HepG2 (cell line): ENCODE measurements at regions not wholly inside any gene's neighbourhood (a gene's known extent, or its start where the extent isn't known, plus 50 kb on each side); places are given as distances from the start of the nearest gene placed in this dataset.

ENCODE experiments used
- ATAC-seq: fragments of 200-7000 bp; cut with Tn5 transposase; 3 replicates; pipeline ENCODE4 v1.9.1; 2020; ENCODE audit warnings: mild to moderate bottlenecking, moderate library complexity
- BruUV-seq: library from RNA; stranded (reverse); fragments of 400-500 nt; replicated peaks from 2 replicates; lab custom pipeline; 2021; lab: Mats Ljungman, UMichigan
- CTCF ChIA-PET: fragments of 300-600 bp; formaldehyde crosslinking; extraction: SDS; loops from one replicate; lab custom pipeline; 2021; ENCODE audit warnings: low total read pairs, inconsistent platforms, low intra/inter-chr PET ratio; lab: Yijun Ruan, JAX
- POLR2A ChIA-PET: fragments of 350-600 bp; sonication (Branson Sonifier 250); formaldehyde crosslinking; loops from one replicate; lab custom pipeline; 2020; ENCODE audit warnings: antibody characterized with exemption, inconsistent platforms; lab: Yijun Ruan, JAX
- DNase-seq: peaks from one replicate; pipeline ENCODE4 v3.0.0-alpha.2; 2015; ENCODE audit warnings: low spot score
- FAIRE-seq: peaks from 3 replicates; lab custom pipeline; 2011; peaks lifted over from hg19 to GRCh38; lab: Jason Lieb, UNC
- H2AFZ ChIP-seq: one replicate; pipeline ENCODE4 v1.6.1; 2011; ENCODE audit warnings: low read length, inconsistent platforms
- H3K27ac ChIP-seq: fragments of 300-600 bp; 3 replicates; pipeline ENCODE4 v1.8.0; 2011; ENCODE audit warnings: mixed run types, mild to moderate bottlenecking, mixed read lengths, low read length, inconsistent platforms; ENCODE audit not compliant: insufficient read depth; ENCODE audit errors: extremely low read length
- H3K27me3 ChIP-seq, 2 experiments: fragments of 200-600 bp in 1 of 2; 2 replicates in 1 of 2; 3 replicates in 1 of 2; pipeline versions ENCODE4 v1.6.0 to v1.8.0; 2011; ENCODE audit warnings: low read length in 2 of 2, mild to moderate bottlenecking in 2 of 2, moderate library complexity in 2 of 2, inconsistent platforms in 1 of 2; ENCODE audit not compliant: insufficient read depth in 2 of 2, control insufficient read depth in 1 of 2
- H3K36me3 ChIP-seq, 2 experiments: fragments of 200-600 bp in 1 of 2; replicated peaks in 1 of 2; 2 replicates in 1 of 2; 3 replicates in 1 of 2; pipeline versions ENCODE4 v1.5.1 to v1.8.0; 2011; ENCODE audit warnings: low read length in 2 of 2, inconsistent platforms in 1 of 2; ENCODE audit not compliant: insufficient read depth in 2 of 2, control insufficient read depth in 1 of 2
- H3K4me1 ChIP-seq: 2 replicates; pipeline ENCODE4 v1.5.1; 2012; ENCODE audit warnings: low read length, inconsistent platforms; ENCODE audit not compliant: insufficient read depth
- H3K4me2 ChIP-seq: 2 replicates; pipeline ENCODE4 v1.6.0; 2011; ENCODE audit warnings: low read depth, low read length, inconsistent platforms
- H3K4me3 ChIP-seq, 3 experiments: fragments of 200-600 bp in 1 of 3; sonication (generic), shearing (Covaris generic) in 1 of 3; replicated peaks in 1 of 3; 2 replicates each; pipeline ENCODE4 v1.5.1; 2011 to 2016; ENCODE audit warnings: low read length in 3 of 3, inconsistent platforms in 2 of 3, low read depth in 2 of 3, mild to moderate bottlenecking in 2 of 3, control low read depth in 1 of 3, mixed read lengths in 1 of 3; ENCODE audit not compliant: insufficient read depth in 1 of 3
- H3K79me2 ChIP-seq: one replicate; pipeline ENCODE4 v1.6.1; 2011; ENCODE audit warnings: low read length, inconsistent platforms; ENCODE audit not compliant: insufficient read depth
- H3K9ac ChIP-seq: 2 replicates; pipeline ENCODE4 v1.6.0; 2011; ENCODE audit warnings: mild to moderate bottlenecking, low read depth, low read length, inconsistent platforms; ENCODE audit not compliant: insufficient read depth
- H3K9me3 ChIP-seq: 2 replicates; pipeline ENCODE4 v1.5.1; 2012; ENCODE audit warnings: mild to moderate bottlenecking, low read length
- H4K20me1 ChIP-seq: 2 replicates; pipeline ENCODE4 v1.6.0; 2011; ENCODE audit warnings: inconsistent platforms, mild to moderate bottlenecking, low read length, moderate library complexity; ENCODE audit not compliant: insufficient read depth
- CBX5 ChIP-seq: sonication (generic); formaldehyde crosslinking; IDR thresholded peaks from 2 replicates; pipeline ENCODE4 v1.4.0; 2020; ENCODE audit warnings: missing genetic modification reagents, borderline replicate concordance
- GFI1 ChIP-seq: sonication (generic); formaldehyde crosslinking; IDR thresholded peaks from 2 replicates; pipeline ENCODE4 v1.5.0; 2020; ENCODE audit warnings: missing genetic modification reagents, mild to moderate bottlenecking, borderline replicate concordance
- NFKBIZ ChIP-seq: IDR thresholded peaks from 2 replicates; pipeline ENCODE4 v1.6.1; 2018; ENCODE audit warnings: missing genetic modification reagents, missing compliant biosample characterization
- NFRKB ChIP-seq: fragments of 450-650 bp; IDR thresholded peaks from 2 replicates; pipeline ENCODE4 v1.6.1; 2017
- NONO ChIP-seq, 2 experiments: fragments of 450-650 bp in 1 of 2; sonication (generic) in 1 of 2; formaldehyde crosslinking in 1 of 2; IDR thresholded peaks in 1 of 2; conservative IDR thresholded peaks in 1 of 2; 2 replicates each; pipeline versions ENCODE4 v1.6.1 to v1.8.0; 2017 to 2022; ENCODE audit warnings: mild to moderate bottlenecking in 1 of 2, missing genetic modification reagents in 1 of 2, moderate library complexity in 1 of 2
- PRPF4 ChIP-seq: fragments of 200-400 bp; formaldehyde crosslinking; IDR thresholded peaks from 2 replicates; pipeline ENCODE4 v1.6.1; 2016; ENCODE audit warnings: low read length, low read depth; ENCODE audit not compliant: poor library complexity, severe bottlenecking
- RBFOX2 ChIP-seq: fragments of 200-400 bp; formaldehyde crosslinking; IDR thresholded peaks from 2 replicates; pipeline ENCODE4 v1.6.1; 2017; ENCODE audit warnings: low read depth, mild to moderate bottlenecking, low read length
- ZNF138 ChIP-seq: sonication (generic); formaldehyde crosslinking; IDR thresholded peaks from 2 replicates; pipeline ENCODE4 v1.5.0; 2020; ENCODE audit warnings: mild to moderate bottlenecking, low read depth, missing genetic modification reagents
- ZNF263 ChIP-seq: sonication (generic); formaldehyde crosslinking; IDR thresholded peaks from 2 replicates; pipeline ENCODE4 v1.4.0; 2020; ENCODE audit warnings: missing genetic modification reagents
- ZNF335 ChIP-seq: sonication (generic); formaldehyde crosslinking; IDR thresholded peaks from 2 replicates; pipeline ENCODE4 v1.4.0; 2020; ENCODE audit warnings: missing genetic modification reagents
- ZNF598 ChIP-seq: sonication (generic); formaldehyde crosslinking; IDR thresholded peaks from 2 replicates; pipeline ENCODE4 v1.5.1; 2020; ENCODE audit warnings: mild to moderate bottlenecking, missing genetic modification reagents, borderline replicate concordance
- ZSCAN21 ChIP-seq: sonication (generic); formaldehyde crosslinking; IDR thresholded peaks from 2 replicates; pipeline ENCODE4 v1.8.0; 2022; ENCODE audit warnings: mild to moderate bottlenecking, missing genetic modification reagents, moderate library complexity, borderline replicate concordance
- WGBS: methylation state at CpG from one replicate; pipeline ENCODE4 v1.1.6; 2017; ENCODE audit warnings: low lambda C conversion rate; 5-methylcytosine and 5-hydroxymethylcytosine counted together
- in situ Hi-C: cut with HindIII; loops from 2 replicates; pipeline ENCODE4 v1.10.0; 2017; ENCODE audit warnings: low pct_unique_long_range_greater_than_20kb; ENCODE audit not compliant: extremely low pct_ligation_motif_present
- intact Hi-C: fragments of 100-400 bp; cut with micrococcal nuclease; formaldehyde crosslinking; loops from one replicate; pipeline ENCODE4 v1.10.0; 2022; ENCODE audit not compliant: unreplicated experiment
- TF ChIP-seq, protein P1 (sequence below): sonication (generic); formaldehyde crosslinking; IDR thresholded peaks from 2 replicates; pipeline ENCODE4 v1.4.0; 2020; ENCODE audit warnings: missing genetic modification reagents
- TF ChIP-seq, protein P2 (sequence below): sonication (generic); formaldehyde crosslinking; IDR thresholded peaks from 2 replicates; pipeline ENCODE4 v1.8.1; 2023; ENCODE audit warnings: mild to moderate bottlenecking, missing genetic modification reagents
- TF ChIP-seq, protein P3 (sequence below): sonication (generic); formaldehyde crosslinking; IDR thresholded peaks from 2 replicates; pipeline ENCODE4 v1.5.0; 2020; ENCODE audit warnings: missing genetic modification reagents, mild to moderate bottlenecking, borderline replicate concordance
- TF ChIP-seq, protein P4 (sequence below): sonication (generic); formaldehyde crosslinking; conservative IDR thresholded peaks from 2 replicates; pipeline ENCODE4 v1.8.0; 2022; ENCODE audit warnings: mild to moderate bottlenecking, moderate library complexity, missing genetic modification reagents
- TF ChIP-seq, protein P5 (sequence below): sonication (generic); formaldehyde crosslinking; IDR thresholded peaks from 2 replicates; pipeline ENCODE4 v1.5.0; 2020; ENCODE audit warnings: mild to moderate bottlenecking, missing genetic modification reagents

DNA sequence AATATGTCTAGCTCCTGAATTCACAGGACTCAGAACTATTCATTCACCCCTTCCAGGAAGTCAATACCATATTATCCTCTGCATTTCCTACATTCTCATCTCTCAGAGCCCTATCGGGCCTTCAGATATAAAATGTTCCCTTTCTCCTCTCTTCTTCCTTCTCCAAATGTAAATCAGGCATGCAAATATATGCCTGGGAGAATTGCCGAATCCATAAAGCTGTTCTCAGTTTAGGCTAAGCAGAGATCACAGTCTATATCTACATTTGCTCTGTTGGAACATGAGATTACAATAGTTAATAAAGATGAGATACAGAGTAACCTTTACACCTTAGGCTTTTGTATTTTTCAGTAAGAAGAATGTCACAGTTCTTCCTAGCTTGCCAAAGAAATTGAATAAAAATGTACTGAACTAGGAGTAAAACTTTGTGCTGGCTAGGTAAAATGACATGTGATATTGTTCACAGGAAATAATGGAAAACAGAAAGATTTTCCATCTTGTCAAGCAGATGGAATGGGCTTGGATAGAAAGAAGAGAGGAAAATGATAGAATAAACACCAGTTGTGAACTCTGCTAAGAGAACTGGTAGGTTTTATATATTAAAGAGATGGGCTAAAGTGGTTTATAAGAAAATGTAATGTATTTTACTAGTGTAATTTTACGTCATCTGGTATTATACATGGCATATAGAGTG, 161.5 kb downstream of the NRIP1 start:
- intact Hi-C loops (no loop called here), in situ Hi-C loops (no loop called here)
- H3K4me3 ChIP-seq, result no peak overlapping the region
- ChIA-PET POLR2A (no interaction called here), CTCF (no interaction called here)
- TF ChIP-seq NFRKB, result no peak
- TF ChIP-seq ZNF138 (CRISPR knock-in tag), result no peak
- TF ChIP-seq CBX5 (CRISPR knock-in tag), result no peak
- TF ChIP-seq, protein P1, sequence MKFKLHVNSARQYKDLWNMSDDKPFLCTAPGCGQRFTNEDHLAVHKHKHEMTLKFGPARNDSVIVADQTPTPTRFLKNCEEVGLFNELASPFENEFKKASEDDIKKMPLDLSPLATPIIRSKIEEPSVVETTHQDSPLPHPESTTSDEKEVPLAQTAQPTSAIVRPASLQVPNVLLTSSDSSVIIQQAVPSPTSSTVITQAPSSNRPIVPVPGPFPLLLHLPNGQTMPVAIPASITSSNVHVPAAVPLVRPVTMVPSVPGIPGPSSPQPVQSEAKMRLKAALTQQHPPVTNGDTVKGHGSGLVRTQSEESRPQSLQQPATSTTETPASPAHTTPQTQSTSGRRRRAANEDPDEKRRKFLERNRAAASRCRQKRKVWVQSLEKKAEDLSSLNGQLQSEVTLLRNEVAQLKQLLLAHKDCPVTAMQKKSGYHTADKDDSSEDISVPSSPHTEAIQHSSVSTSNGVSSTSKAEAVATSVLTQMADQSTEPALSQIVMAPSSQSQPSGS (CRISPR knock-in tag), result no peak
- TF ChIP-seq, protein P2, sequence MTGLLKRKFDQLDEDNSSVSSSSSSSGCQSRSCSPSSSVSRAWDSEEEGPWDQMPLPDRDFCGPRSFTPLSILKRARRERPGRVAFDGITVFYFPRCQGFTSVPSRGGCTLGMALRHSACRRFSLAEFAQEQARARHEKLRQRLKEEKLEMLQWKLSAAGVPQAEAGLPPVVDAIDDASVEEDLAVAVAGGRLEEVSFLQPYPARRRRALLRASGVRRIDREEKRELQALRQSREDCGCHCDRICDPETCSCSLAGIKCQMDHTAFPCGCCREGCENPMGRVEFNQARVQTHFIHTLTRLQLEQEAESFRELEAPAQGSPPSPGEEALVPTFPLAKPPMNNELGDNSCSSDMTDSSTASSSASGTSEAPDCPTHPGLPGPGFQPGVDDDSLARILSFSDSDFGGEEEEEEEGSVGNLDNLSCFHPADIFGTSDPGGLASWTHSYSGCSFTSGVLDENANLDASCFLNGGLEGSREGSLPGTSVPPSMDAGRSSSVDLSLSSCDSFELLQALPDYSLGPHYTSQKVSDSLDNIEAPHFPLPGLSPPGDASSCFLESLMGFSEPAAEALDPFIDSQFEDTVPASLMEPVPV, result no peak
- TF ChIP-seq ZNF335 (CRISPR knock-in tag), result no peak
- no peak for TF ChIP-seq NFKBIZ (CRISPR knock-in tag)
- TF ChIP-seq, protein P3, sequence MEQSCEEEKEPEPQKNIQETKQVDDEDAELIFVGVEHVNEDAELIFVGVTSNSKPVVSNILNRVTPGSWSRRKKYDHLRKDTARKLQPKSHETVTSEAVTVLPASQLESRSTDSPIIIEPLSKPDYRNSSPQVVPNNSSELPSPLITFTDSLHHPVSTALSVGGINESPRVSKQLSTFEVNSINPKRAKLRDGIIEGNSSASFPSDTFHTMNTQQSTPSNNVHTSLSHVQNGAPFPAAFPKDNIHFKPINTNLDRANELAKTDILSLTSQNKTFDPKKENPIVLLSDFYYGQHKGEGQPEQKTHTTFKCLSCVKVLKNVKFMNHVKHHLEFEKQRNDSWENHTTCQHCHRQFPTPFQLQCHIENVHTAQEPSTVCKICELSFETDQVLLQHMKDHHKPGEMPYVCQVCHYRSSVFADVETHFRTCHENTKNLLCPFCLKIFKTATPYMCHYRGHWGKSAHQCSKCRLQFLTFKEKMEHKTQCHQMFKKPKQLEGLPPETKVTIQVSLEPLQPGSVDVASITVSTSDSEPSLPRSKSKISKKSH (CRISPR knock-in tag), result no peak
- TF ChIP-seq ZSCAN21 (CRISPR knock-in tag), result no peak
- TF ChIP-seq ZNF598 (CRISPR knock-in tag), result no peak
- TF ChIP-seq NONO (IDR thresholded peaks at IDR 0.05), result no peak
- no peak for TF ChIP-seq NONO (CRISPR knock-in tag; conservative IDR thresholded peaks at IDR 0.05)
- no peak for TF ChIP-seq ZNF263 (CRISPR knock-in tag)
- TF ChIP-seq, protein P4, sequence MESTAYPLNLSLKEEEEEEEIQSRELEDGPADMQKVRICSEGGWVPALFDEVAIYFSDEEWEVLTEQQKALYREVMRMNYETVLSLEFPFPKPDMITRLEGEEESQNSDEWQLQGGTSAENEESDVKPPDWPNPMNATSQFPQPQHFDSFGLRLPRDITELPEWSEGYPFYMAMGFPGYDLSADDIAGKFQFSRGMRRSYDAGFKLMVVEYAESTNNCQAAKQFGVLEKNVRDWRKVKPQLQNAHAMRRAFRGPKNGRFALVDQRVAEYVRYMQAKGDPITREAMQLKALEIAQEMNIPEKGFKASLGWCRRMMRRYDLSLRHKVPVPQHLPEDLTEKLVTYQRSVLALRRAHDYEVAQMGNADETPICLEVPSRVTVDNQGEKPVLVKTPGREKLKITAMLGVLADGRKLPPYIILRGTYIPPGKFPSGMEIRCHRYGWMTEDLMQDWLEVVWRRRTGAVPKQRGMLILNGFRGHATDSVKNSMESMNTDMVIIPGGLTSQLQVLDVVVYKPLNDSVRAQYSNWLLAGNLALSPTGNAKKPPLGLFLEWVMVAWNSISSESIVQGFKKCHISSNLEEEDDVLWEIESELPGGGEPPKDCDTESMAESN (CRISPR knock-in tag), result no peak
- no peak for TF ChIP-seq RBFOX2
- no peak for TF ChIP-seq GFI1 (CRISPR knock-in tag)
- no peak for TF ChIP-seq PRPF4
- TF ChIP-seq, protein P5, sequence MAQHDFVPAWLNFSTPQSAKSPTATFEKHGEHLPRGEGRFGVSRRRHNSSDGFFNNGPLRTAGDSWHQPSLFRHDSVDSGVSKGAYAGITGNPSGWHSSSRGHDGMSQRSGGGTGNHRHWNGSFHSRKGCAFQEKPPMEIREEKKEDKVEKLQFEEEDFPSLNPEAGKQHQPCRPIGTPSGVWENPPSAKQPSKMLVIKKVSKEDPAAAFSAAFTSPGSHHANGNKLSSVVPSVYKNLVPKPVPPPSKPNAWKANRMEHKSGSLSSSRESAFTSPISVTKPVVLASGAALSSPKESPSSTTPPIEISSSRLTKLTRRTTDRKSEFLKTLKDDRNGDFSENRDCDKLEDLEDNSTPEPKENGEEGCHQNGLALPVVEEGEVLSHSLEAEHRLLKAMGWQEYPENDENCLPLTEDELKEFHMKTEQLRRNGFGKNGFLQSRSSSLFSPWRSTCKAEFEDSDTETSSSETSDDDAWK, result no peak
- no peak overlapping the region for H2AFZ ChIP-seq
- no peak for DNase-seq
- no peaks in the 10 kb centered on the region for H3K9me3 ChIP-seq
- no peak overlapping the region for H3K4me2 ChIP-seq
- H3K4me1 ChIP-seq, result no peaks in the 10 kb centered on the region
- H3K27ac ChIP-seq, result no peak overlapping the region
- no TSS peak for BruUV-seq
- H3K9ac ChIP-seq, result no peak overlapping the region
- H3K36me3 ChIP-seq, result no peaks in the 10 kb centered on the region
- H3K27me3 ChIP-seq, result no peaks in the 10 kb centered on the region
- ATAC-seq, result no peak
- H3K79me2 ChIP-seq, result no peaks in the 10 kb centered on the region
- 92% methylated on average over 3 of the region's 3 CpGs for WGBS
- H4K20me1 ChIP-seq, result no peaks in the 10 kb centered on the region
- FAIRE-seq, result no peak
